Sigmoid colon (tissue), 6 donors: ENCODE measurements at regions not wholly inside any gene's neighbourhood (a gene's known extent, or its start where the extent isn't known, plus 50 kb on each side); places are given as distances from the start of the nearest gene placed in this dataset.

Source experiments
- DNase-seq: peaks from one replicate; pipeline ENCODE4 v3.0.0-alpha.2; 2019
- H3K27ac ChIP-seq, 4 donors: fragments of 200-600 bp; sonication (generic); one replicate each; pipeline ENCODE4 v1.5.1; 2016 to 2019; ENCODE audit warnings: mild to moderate bottlenecking in 1 of 4
- H3K27me3 ChIP-seq, 3 donors: fragments of 200-600 bp; sonication (generic); one replicate each; pipeline ENCODE4 v1.5.1; 2019; ENCODE audit warnings: mild to moderate bottlenecking in 1 of 3
- H3K36me3 ChIP-seq, 4 donors: fragments of 200-600 bp; sonication (generic); one replicate each; pipeline ENCODE4 v1.5.1; 2016 to 2019
- H3K4me1 ChIP-seq, 4 donors: fragments of 200-600 bp; sonication (generic); one replicate each; pipeline ENCODE4 v1.5.1; 2017 to 2019
- H3K4me3 ChIP-seq, 4 donors: fragments of 200-600 bp; sonication (generic); one replicate each; pipeline ENCODE4 v1.5.1; 2017 to 2019; ENCODE audit warnings: mild to moderate bottlenecking in 2 of 4, moderate library complexity in 1 of 4
- H3K9me3 ChIP-seq, 4 donors: fragments of 200-600 bp in 3 of 4; sonication (generic) in 3 of 4; one replicate each; pipeline versions ENCODE4 v1.5.1 to v1.6.1; 2013 to 2019
- CTCF ChIP-seq, 4 experiments: fragments of 450-650 bp in 3 of 4; fragments of 200-600 bp in 1 of 4; IDR thresholded peaks; one replicate each; pipeline ENCODE4 v1.5.1; 2016 to 2019; ENCODE audit warnings: antibody characterized with exemption in 4 of 4, mild to moderate bottlenecking in 3 of 4, moderate library complexity in 2 of 4
- EP300 ChIP-seq, 4 donors: sonication (generic); formaldehyde crosslinking; IDR thresholded peaks; one replicate each; pipeline ENCODE4 v1.6.1; 2017; ENCODE audit warnings: antibody characterized with exemption in 4 of 4
- POLR2A ChIP-seq, 2 donors: fragments of 450-650 bp; IDR thresholded peaks; one replicate each; pipeline ENCODE4 v1.6.1; 2016; ENCODE audit warnings: antibody characterized with exemption in 2 of 2, mild to moderate bottlenecking in 2 of 2, moderate library complexity in 2 of 2
- POLR2AphosphoS5 ChIP-seq, 4 donors: sonication (generic); formaldehyde crosslinking; IDR thresholded peaks; one replicate each; pipeline ENCODE4 v1.6.1; 2017; ENCODE audit warnings: antibody characterized with exemption in 4 of 4
- WGBS, 2 donors: extraction: QIAGEN DNeasy Blood & Tissue Kit; methylation state at CpG; one replicate each; pipeline ENCODE4 v1.1.7; 2013; 5-methylcytosine and 5-hydroxymethylcytosine counted together
- intact Hi-C: fragments of 100-400 bp; cut with DNase I; formaldehyde crosslinking; loops from one replicate; pipeline ENCODE4 v1.15.1; 2023
- donor health status: healthy with polysubstance abuse.
- donor health status: healthy.

- TF ChIP-seq CTCF (IDR thresholded peaks at IDR 0.05) (no peak), EP300 (IDR thresholded peaks at IDR 0.05) (no peak), POLR2A (IDR thresholded peaks at IDR 0.05) (no peak), POLR2AphosphoS5 (IDR thresholded peaks at IDR 0.05) (no peak)
- H3K27ac ChIP-seq, result peak overlapping the region in 1 of 4 donors; percentile 39
These were observed 71.7 kb upstream of the TAF1B start for GRCh38 chr2:9771481-9772017.

GRCh38 chr2:9772035-9772998, 71.0 kb upstream of the TAF1B start:
- H3K27me3 ChIP-seq, result no peaks in the 10 kb centered on the region
- no peaks in the 10 kb centered on the region for H3K36me3 ChIP-seq
- TF ChIP-seq POLR2A (IDR thresholded peaks at IDR 0.05) (no peak), EP300 (IDR thresholded peaks at IDR 0.05) (no peak), CTCF (IDR thresholded peaks at IDR 0.05) (no peak), POLR2AphosphoS5 (IDR thresholded peaks at IDR 0.05) (no peak)
- intact Hi-C loops, result no loop called here
- no peak for DNase-seq
- no peak overlapping the region for H3K4me3 ChIP-seq
- no peaks in the 10 kb centered on the region for H3K9me3 ChIP-seq
- H3K27ac ChIP-seq, result peak overlapping the region in 1 of 4 donors; percentile 39
- 92 to 94% methylated on average over 22 of the region's 22 CpGs for WGBS, 2 donors
- peaks cover 0 to 17% (median 13%) of the 10 kb centered on the region in 4 donors for H3K4me1 ChIP-seq

More at GRCh38 chr2:9771481-9772017, 71.7 kb upstream of the TAF1B start:
- DNase-seq, result no peak
- intact Hi-C loops, result no loop called here
- no peaks in the 10 kb centered on the region for H3K27me3 ChIP-seq
- WGBS, 2 donors, result 72 to 76% methylated on average over 8 of the region's 8 CpGs
- H3K9me3 ChIP-seq, result no peaks in the 10 kb centered on the region
- H3K4me1 ChIP-seq, result peaks cover 0 to 17% (median 13%) of the 10 kb centered on the region in 4 donors
- H3K4me3 ChIP-seq, result no peak overlapping the region
- H3K36me3 ChIP-seq, result no peaks in the 10 kb centered on the region

GRCh38 chr2:9772999-9773902, 70.0 kb upstream of the TAF1B start:
- no peaks in the 10 kb centered on the region for H3K36me3 ChIP-seq
- intact Hi-C loops, result no loop called here
- H3K4me1 ChIP-seq, result peaks cover 0 to 17% (median 13%) of the 10 kb centered on the region in 4 donors
- DNase-seq, result no peak
- H3K27me3 ChIP-seq, result no peaks in the 10 kb centered on the region
- H3K9me3 ChIP-seq, result no peaks in the 10 kb centered on the region
- TF ChIP-seq CTCF (IDR thresholded peaks at IDR 0.05) (no peak), EP300 (IDR thresholded peaks at IDR 0.05) (no peak), POLR2A (IDR thresholded peaks at IDR 0.05) (no peak), POLR2AphosphoS5 (IDR thresholded peaks at IDR 0.05) (no peak)
- WGBS, 2 donors, result 69 to 77% methylated on average over 23 of the region's 23 CpGs
- peak overlapping the region in 1 of 4 donors; percentile 14 for H3K27ac ChIP-seq
- no peak overlapping the region for H3K4me3 ChIP-seq

GRCh38 chr2:9773903-9774239, 69.4 kb upstream of the TAF1B start:
- Histone ChIP-seq H3K27me3 (no peaks in the 10 kb centered on the region), H3K4me1 (peaks cover 0 to 17% (median 13%) of the 10 kb centered on the region in 4 donors), H3K9me3 (no peaks in the 10 kb centered on the region), H3K4me3 (no peak overlapping the region), H3K36me3 (no peaks in the 10 kb centered on the region), H3K27ac (peak overlapping the region in 1 of 4 donors; percentile 14)
- no peak for DNase-seq
- 14 to 44% methylated on average over 3 of the region's 3 CpGs for whole genome bisulfite sequencing, 2 donors
- no peak for TF ChIP-seq POLR2A (IDR thresholded peaks at IDR 0.05)
- TF ChIP-seq EP300 (IDR thresholded peaks at IDR 0.05), result no peak
- no peak for TF ChIP-seq POLR2AphosphoS5 (IDR thresholded peaks at IDR 0.05)
- TF ChIP-seq CTCF (IDR thresholded peaks at IDR 0.05), result no peak
- intact Hi-C loops, result no loop called here
